Prostate gland (tissue), 2 donors: ENCODE measurements at regions not wholly inside any gene's neighbourhood (a gene's known extent, or its start where the extent isn't known, plus 50 kb on each side); places are given as distances from the start of the nearest gene placed in this dataset.

Experiments used
- CTCF ChIP-seq, 4 experiments: fragments of 200-600 bp in 2 of 4; fragments of 450-650 bp in 2 of 4; sonication (generic) in 2 of 4; IDR thresholded peaks; 1 replicate in 3 of 4; 2 replicates in 1 of 4; pipeline ENCODE4 v1.5.1; 2016 to 2019; ENCODE audit warnings: antibody characterized with exemption in 4 of 4, mild to moderate bottlenecking in 2 of 4, moderate library complexity in 2 of 4
- POLR2A ChIP-seq: fragments of 450-650 bp; IDR thresholded peaks from one replicate; pipeline ENCODE4 v1.6.1; 2016; ENCODE audit warnings: antibody characterized with exemption, mild to moderate bottlenecking
- POLR2AphosphoS5 ChIP-seq: sonication (generic); formaldehyde crosslinking; IDR thresholded peaks from one replicate; pipeline ENCODE4 v1.6.1; 2017; ENCODE audit warnings: antibody characterized with exemption

GRCh38 chr1:82346141-82346540 is 545.4 kb downstream of the ADGRL2 start:
- no peak for TF ChIP-seq CTCF (IDR thresholded peaks at IDR 0.05)
- no peak for TF ChIP-seq POLR2A
- no peak for TF ChIP-seq POLR2AphosphoS5
